ENCODE measurements at regions not wholly inside any gene's neighbourhood (a gene's known extent, or its start where the extent isn't known, plus 50 kb on each side); places are given as distances from the start of the nearest gene placed in this dataset.

DNA sequence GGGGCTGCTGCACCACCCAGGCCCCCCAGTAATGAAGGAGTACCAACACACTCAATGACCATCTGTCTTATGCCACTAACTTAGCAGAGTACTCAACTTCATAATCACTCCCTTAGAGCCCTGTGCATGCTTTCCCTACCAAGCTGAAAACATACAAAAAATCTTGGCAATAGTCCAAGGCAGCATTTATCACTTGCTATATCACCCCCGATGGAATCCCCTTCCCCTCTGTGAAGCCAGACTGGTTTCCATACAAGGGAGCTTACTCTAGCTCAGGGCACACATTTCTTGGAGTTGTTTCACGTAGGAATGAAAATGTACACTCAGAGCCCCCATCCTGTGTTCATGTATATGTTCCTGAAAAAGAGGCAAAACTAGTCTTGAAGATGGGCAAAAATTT is 301.3 kb upstream of the TENM4 start:
- Histone ChIP-seq H3K4me3 (no peak overlapping the region), H3K36me3 (no peaks in the 10 kb centered on the region), H3K9me3 (no peaks in the 10 kb centered on the region), H3K27ac (no peak overlapping the region), H3K27me3 (ENCODE audit: low read depth) (no peaks in the 10 kb centered on the region), H3K4me1 (no peaks in the 10 kb centered on the region)
- TF ChIP-seq, protein P1, sequence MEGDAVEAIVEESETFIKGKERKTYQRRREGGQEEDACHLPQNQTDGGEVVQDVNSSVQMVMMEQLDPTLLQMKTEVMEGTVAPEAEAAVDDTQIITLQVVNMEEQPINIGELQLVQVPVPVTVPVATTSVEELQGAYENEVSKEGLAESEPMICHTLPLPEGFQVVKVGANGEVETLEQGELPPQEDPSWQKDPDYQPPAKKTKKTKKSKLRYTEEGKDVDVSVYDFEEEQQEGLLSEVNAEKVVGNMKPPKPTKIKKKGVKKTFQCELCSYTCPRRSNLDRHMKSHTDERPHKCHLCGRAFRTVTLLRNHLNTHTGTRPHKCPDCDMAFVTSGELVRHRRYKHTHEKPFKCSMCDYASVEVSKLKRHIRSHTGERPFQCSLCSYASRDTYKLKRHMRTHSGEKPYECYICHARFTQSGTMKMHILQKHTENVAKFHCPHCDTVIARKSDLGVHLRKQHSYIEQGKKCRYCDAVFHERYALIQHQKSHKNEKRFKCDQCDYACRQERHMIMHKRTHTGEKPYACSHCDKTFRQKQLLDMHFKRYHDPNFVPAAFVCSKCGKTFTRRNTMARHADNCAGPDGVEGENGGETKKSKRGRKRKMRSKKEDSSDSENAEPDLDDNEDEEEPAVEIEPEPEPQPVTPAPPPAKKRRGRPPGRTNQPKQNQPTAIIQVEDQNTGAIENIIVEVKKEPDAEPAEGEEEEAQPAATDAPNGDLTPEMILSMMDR (IDR thresholded peaks at IDR 0.05) = no peak
- no peak for ATAC-seq
- intact Hi-C loops (cut with DNase I) = no loop called here
- no peak for DNase-seq

DNA sequence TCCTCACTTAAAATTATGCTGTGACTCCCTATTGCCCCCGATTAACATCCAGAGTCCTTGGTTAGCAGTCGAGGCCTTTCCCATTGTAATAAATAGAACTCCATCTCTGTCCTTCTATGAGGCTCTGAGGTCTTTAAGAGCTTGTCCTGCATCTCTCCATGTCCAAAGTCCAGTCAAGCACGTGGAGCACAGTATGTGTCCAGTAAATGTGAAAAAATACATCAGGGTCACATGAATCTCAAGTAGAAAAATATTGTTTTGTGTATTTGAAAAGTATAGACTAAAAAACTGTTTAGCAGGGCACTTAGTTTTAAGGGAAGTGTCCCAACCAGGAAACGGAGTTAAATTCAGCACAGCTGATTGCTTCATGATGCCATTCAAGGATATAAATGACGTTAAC is 298.8 kb upstream of the TENM4 start:
- H3K4me3 ChIP-seq = no peak overlapping the region
- no peak overlapping the region for H3K27ac ChIP-seq
- DNase-seq (no peak), ATAC-seq (no peak)
- TF ChIP-seq, protein P1 (IDR thresholded peaks at IDR 0.05) = no peak
- H3K4me1 ChIP-seq = no peaks in the 10 kb centered on the region
- intact Hi-C loops (cut with DNase I) = no loop called here
- H3K27me3 ChIP-seq (ENCODE audit: low read depth) = no peaks in the 10 kb centered on the region
- H3K36me3 ChIP-seq = no peaks in the 10 kb centered on the region
- H3K9me3 ChIP-seq = no peaks in the 10 kb centered on the region

DNA sequence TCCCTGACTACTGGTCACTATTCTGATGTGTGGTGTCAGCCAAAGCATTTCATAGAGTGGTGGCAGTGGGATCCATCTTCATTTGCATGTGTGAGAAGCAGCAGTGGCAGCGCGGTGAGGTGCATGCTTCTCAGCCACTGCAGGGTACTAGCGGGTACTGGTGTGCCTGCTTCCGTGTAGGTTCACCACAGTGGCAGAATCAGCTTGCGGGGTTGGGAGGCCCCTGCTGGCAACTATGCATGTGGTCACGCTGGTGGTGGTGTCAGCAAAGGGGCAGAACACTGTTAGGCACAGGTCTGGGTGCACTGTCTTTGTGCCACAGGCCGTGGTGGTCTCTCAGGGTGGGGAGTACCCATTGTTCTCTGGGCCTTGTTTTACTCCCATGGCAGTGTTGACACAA is 286.4 kb upstream of the TENM4 start:
- Histone ChIP-seq H3K36me3 (no peaks in the 10 kb centered on the region), H3K4me1 (no peaks in the 10 kb centered on the region), H3K4me3 (no peak overlapping the region), H3K27ac (no peak overlapping the region), H3K27me3 (ENCODE audit: low read depth) (no peaks in the 10 kb centered on the region), H3K9me3 (no peaks in the 10 kb centered on the region)
- TF ChIP-seq, protein P1 (IDR thresholded peaks at IDR 0.05) = no peak
- intact Hi-C loops (cut with DNase I) = no loop called here
- ATAC-seq (no peak), DNase-seq (no peak)

DNA sequence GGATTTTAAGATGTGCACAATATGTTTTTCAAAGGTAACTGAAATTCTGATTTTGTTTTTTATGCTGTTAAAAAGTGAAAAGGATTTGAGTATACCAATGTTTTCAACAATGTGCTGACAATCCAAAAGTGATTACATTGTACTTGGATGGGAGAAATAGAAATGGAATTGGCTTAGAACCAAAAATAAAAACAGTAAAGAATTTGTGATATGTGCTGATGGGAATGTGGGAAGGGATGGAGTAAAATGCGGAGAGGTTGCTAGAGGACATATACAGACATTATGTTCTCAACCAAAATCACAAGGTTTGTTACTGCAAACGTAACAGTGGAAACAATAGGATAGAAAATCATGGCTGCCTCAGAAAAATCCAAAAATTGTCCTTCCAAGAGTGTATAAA is 279.3 kb upstream of the TENM4 start:
- H3K27me3 ChIP-seq (ENCODE audit: low read depth) = no peaks in the 10 kb centered on the region
- no peaks in the 10 kb centered on the region for H3K4me1 ChIP-seq
- H3K36me3 ChIP-seq = no peaks in the 10 kb centered on the region
- TF ChIP-seq, protein P1 (IDR thresholded peaks at IDR 0.05) = no peak
- DNase-seq (no peak), ATAC-seq (no peak)
- intact Hi-C loops (cut with DNase I) = no loop called here
- H3K27ac ChIP-seq = no peak overlapping the region
- H3K4me3 ChIP-seq = no peak overlapping the region
- no peaks in the 10 kb centered on the region for H3K9me3 ChIP-seq

DNA sequence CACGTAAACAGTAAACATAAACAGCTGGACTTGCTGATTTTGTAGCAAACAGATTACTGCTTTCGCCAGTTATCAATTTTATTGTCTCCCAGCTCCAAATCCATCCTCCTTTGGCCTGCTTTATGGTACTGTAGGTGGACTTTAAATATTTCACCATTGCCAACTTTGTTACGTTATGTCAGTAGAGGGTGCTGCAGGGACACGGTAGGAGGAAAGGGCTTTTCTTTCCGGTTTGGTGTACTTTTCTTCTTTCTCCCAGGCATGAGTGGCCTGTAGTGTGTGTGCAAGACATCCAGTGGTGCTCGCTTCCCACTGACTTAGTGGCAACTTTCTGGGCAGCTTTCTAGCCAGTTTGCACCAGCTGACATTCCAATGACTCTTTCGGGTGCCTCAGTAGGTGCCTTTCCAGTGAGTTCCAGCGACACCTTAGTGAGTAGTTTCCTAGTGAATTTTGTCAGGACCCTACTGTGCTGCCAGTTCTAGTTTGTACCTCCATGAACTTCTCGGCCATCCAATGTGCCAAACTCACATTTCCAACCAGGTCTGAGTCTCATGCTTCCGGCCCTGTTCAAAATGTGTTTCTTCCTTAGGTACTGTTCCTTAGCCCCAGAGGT is 267.6 kb upstream of the TENM4 start:
- peaks cover 4% of the 10 kb centered on the region for H3K9me3 ChIP-seq
- ATAC-seq (peak; percentile 69 to 71), DNase-seq (no peak)
- H3K27me3 ChIP-seq (ENCODE audit: low read depth) = no peaks in the 10 kb centered on the region
- H3K4me1 ChIP-seq = no peaks in the 10 kb centered on the region
- no peak overlapping the region for H3K4me3 ChIP-seq
- TF ChIP-seq, protein P1 (IDR thresholded peaks at IDR 0.05) = peak; percentile 34
- no peak overlapping the region for H3K27ac ChIP-seq
- H3K36me3 ChIP-seq = no peaks in the 10 kb centered on the region
- intact Hi-C loops (cut with DNase I) = no loop called here

All from lower lobe of right lung (tissue), 2 donors.